ENCODE measurements at regions not wholly inside any gene's neighbourhood (a gene's known extent, or its start where the extent isn't known, plus 50 kb on each side); places are given as distances from the start of the nearest gene placed in this dataset.

DNA sequence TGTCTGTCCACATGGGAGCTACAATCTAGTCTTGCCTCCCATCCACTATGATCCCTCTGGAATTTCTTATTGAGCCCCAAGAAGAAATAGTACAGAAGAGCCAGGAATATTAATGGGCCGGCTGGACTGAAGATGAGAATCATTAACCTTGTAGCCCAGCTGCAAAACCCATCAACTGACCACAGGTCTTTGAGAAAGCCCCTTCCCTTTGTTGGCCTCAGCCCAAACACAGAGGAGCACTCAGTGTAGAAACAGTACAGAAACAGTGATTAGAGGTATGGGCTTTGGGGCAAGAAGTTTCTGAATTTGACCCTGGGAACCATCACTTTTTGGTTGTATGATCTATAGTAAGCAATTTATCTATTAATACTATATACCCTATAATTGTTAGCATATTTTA lies 76.8 kb upstream of the RAB40AL start:
- no peaks in the 10 kb centered on the region for H3K4me1 ChIP-seq (ENCODE audit: low read length)
- H3K4me3 ChIP-seq (ENCODE audit: low read length): no peak overlapping the region
- TF ChIP-seq, protein P1, sequence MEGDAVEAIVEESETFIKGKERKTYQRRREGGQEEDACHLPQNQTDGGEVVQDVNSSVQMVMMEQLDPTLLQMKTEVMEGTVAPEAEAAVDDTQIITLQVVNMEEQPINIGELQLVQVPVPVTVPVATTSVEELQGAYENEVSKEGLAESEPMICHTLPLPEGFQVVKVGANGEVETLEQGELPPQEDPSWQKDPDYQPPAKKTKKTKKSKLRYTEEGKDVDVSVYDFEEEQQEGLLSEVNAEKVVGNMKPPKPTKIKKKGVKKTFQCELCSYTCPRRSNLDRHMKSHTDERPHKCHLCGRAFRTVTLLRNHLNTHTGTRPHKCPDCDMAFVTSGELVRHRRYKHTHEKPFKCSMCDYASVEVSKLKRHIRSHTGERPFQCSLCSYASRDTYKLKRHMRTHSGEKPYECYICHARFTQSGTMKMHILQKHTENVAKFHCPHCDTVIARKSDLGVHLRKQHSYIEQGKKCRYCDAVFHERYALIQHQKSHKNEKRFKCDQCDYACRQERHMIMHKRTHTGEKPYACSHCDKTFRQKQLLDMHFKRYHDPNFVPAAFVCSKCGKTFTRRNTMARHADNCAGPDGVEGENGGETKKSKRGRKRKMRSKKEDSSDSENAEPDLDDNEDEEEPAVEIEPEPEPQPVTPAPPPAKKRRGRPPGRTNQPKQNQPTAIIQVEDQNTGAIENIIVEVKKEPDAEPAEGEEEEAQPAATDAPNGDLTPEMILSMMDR (IDR thresholded peaks at IDR 0.05; ENCODE audit: low read length): no peak
- no peak for TF ChIP-seq EZH2 (optimal IDR thresholded peaks at IDR 0.05; ENCODE audit: low read depth, low read length)
- no peak for TF ChIP-seq EZH2phosphoT487 (IDR thresholded peaks at IDR 0.05; ENCODE audit: low read length)
- no peaks in the 10 kb centered on the region for H3K36me3 ChIP-seq (replicated peaks; ENCODE audit: insufficient read depth, low read length)
- H3K27ac ChIP-seq (ENCODE audit: low read length): no peak overlapping the region
- H3K9me3 ChIP-seq (replicated peaks; ENCODE audit: insufficient read depth, low read length): no peaks in the 10 kb centered on the region
- H3K79me2 ChIP-seq (ENCODE audit: low read length): no peaks in the 10 kb centered on the region
- no peak overlapping the region for H2AFZ ChIP-seq (ENCODE audit: low read length)
- no peaks in the 10 kb centered on the region for H3K9me2 ChIP-seq (replicated peaks; ENCODE audit: insufficient read depth, low read length)
- H3K27me3 ChIP-seq (replicated peaks; ENCODE audit: insufficient read depth, low read length): no peaks in the 10 kb centered on the region
- no peaks in the 10 kb centered on the region for H3F3A ChIP-seq (ENCODE audit: insufficient read depth, low read length)
- H4K20me1 ChIP-seq (ENCODE audit: insufficient read depth, low read length): no peaks in the 10 kb centered on the region
- H3K4me2 ChIP-seq (ENCODE audit: low read depth, low read length): no peak overlapping the region
- DNase-seq: no peak
- no peak overlapping the region for H3K9ac ChIP-seq (ENCODE audit: low read length)

GRCh38 chrX:102863735-102864134 lies 73.3 kb upstream of the RAB40AL start:
- no peak overlapping the region for H3K27ac ChIP-seq (ENCODE audit: low read length)
- H4K20me1 ChIP-seq (ENCODE audit: insufficient read depth, low read length): no peaks in the 10 kb centered on the region
- no peak for TF ChIP-seq EZH2 (optimal IDR thresholded peaks at IDR 0.05; ENCODE audit: low read depth, low read length)
- TF ChIP-seq EZH2phosphoT487 (IDR thresholded peaks at IDR 0.05; ENCODE audit: low read length): no peak
- TF ChIP-seq, protein P1 (IDR thresholded peaks at IDR 0.05; ENCODE audit: low read length): peak; percentile 90
- DNase-seq: peak; percentile 76
- no peaks in the 10 kb centered on the region for H3K79me2 ChIP-seq (ENCODE audit: low read length)
- no peaks in the 10 kb centered on the region for H3K9me2 ChIP-seq (replicated peaks; ENCODE audit: insufficient read depth, low read length)
- H3K4me3 ChIP-seq (ENCODE audit: low read length): no peak overlapping the region
- no peak overlapping the region for H3K4me2 ChIP-seq (ENCODE audit: low read depth, low read length)
- H3F3A ChIP-seq (ENCODE audit: insufficient read depth, low read length): no peaks in the 10 kb centered on the region
- no peak overlapping the region for H2AFZ ChIP-seq (ENCODE audit: low read length)
- no peak overlapping the region for H3K9ac ChIP-seq (ENCODE audit: low read length)
- H3K9me3 ChIP-seq (replicated peaks; ENCODE audit: insufficient read depth, low read length): no peaks in the 10 kb centered on the region
- H3K36me3 ChIP-seq (replicated peaks; ENCODE audit: insufficient read depth, low read length): no peaks in the 10 kb centered on the region
- no peaks in the 10 kb centered on the region for H3K4me1 ChIP-seq (ENCODE audit: low read length)
- H3K27me3 ChIP-seq (replicated peaks; ENCODE audit: insufficient read depth, low read length): no peaks in the 10 kb centered on the region

- Histone ChIP-seq H3K27ac (ENCODE audit: low read length) (no peak overlapping the region), H4K20me1 (ENCODE audit: insufficient read depth, low read length) (no peaks in the 10 kb centered on the region), H3F3A (ENCODE audit: insufficient read depth, low read length) (no peaks in the 10 kb centered on the region), H3K4me1 (ENCODE audit: low read length) (no peaks in the 10 kb centered on the region), H3K4me3 (ENCODE audit: low read length) (no peak overlapping the region), H3K9ac (ENCODE audit: low read length) (no peak overlapping the region), H2AFZ (ENCODE audit: low read length) (no peak overlapping the region), H3K9me3 (replicated peaks; ENCODE audit: insufficient read depth, low read length) (no peaks in the 10 kb centered on the region), H3K4me2 (ENCODE audit: low read depth, low read length) (no peak overlapping the region), H3K79me2 (ENCODE audit: low read length) (no peaks in the 10 kb centered on the region), H3K27me3 (replicated peaks; ENCODE audit: insufficient read depth, low read length) (no peaks in the 10 kb centered on the region), H3K36me3 (replicated peaks; ENCODE audit: insufficient read depth, low read length) (no peaks in the 10 kb centered on the region), H3K9me2 (replicated peaks; ENCODE audit: insufficient read depth, low read length) (no peaks in the 10 kb centered on the region)
- no peak for DNase-seq
- no peak for TF ChIP-seq EZH2 (optimal IDR thresholded peaks at IDR 0.05; ENCODE audit: low read depth, low read length)
- no peak for TF ChIP-seq EZH2phosphoT487 (IDR thresholded peaks at IDR 0.05; ENCODE audit: low read length)
- TF ChIP-seq, protein P1 (IDR thresholded peaks at IDR 0.05; ENCODE audit: low read length): no peak
Measured at GRCh38 chrX:102866981-102867656, 70.0 kb upstream of the RAB40AL start.

All from MM.1S (cell line).